ENCODE measurements at regions not wholly inside any gene's neighbourhood (a gene's known extent, or its start where the extent isn't known, plus 50 kb on each side); places are given as distances from the start of the nearest gene placed in this dataset.

- no peak for TF ChIP-seq CTCF (IDR thresholded peaks at IDR 0.05)
- TF ChIP-seq ZFX (IDR thresholded peaks at IDR 0.05; ENCODE audit: borderline replicate concordance) = no peak
These were observed 519.1 kb upstream of the EYS start for GRCh38 chr6:66226109-66226508.
